AG09309 (cell line): ENCODE measurements at regions not wholly inside any gene's neighbourhood (a gene's known extent, or its start where the extent isn't known, plus 50 kb on each side); places are given as distances from the start of the nearest gene placed in this dataset.

Experiments used
- DNase-seq: peaks from one replicate; pipeline ENCODE4 v3.0.0-alpha.2; 2010; ENCODE audit warnings: low read depth
- H3K4me3 ChIP-seq: 2 replicates; pipeline ENCODE4 v1.5.1; 2011; ENCODE audit warnings: mild to moderate bottlenecking, low read depth, low read length, moderate library complexity; ENCODE audit not compliant: control insufficient read depth
- TF ChIP-seq, protein P1 (sequence below): IDR thresholded peaks from 2 replicates; pipeline ENCODE4 v1.5.1; 2011; ENCODE audit warnings: mild to moderate bottlenecking, low read depth, low read length, inconsistent platforms; ENCODE audit not compliant: insufficient read depth, control insufficient read depth; ENCODE audit errors: missing control alignments

DNA sequence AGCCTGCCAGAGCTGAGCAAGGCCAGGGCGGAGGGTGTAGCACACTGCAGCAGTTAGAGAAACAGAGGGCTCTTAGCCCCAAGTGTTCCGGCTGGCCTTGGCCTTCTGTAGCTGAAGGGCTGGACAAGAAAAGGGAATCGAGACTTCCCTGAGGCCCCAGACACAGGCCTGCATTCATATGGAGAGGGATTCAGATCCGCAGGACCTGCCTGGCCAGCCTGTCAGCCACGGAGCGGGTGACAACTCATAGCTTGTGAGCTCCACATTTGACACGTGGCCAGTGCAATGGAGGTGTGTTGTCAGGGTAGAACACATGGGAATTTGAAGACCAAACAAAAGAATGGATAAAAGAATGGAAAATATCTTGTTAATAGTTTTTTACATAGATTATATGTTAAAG is 182.2 kb upstream of the GSC start:
- TF ChIP-seq, protein P1, sequence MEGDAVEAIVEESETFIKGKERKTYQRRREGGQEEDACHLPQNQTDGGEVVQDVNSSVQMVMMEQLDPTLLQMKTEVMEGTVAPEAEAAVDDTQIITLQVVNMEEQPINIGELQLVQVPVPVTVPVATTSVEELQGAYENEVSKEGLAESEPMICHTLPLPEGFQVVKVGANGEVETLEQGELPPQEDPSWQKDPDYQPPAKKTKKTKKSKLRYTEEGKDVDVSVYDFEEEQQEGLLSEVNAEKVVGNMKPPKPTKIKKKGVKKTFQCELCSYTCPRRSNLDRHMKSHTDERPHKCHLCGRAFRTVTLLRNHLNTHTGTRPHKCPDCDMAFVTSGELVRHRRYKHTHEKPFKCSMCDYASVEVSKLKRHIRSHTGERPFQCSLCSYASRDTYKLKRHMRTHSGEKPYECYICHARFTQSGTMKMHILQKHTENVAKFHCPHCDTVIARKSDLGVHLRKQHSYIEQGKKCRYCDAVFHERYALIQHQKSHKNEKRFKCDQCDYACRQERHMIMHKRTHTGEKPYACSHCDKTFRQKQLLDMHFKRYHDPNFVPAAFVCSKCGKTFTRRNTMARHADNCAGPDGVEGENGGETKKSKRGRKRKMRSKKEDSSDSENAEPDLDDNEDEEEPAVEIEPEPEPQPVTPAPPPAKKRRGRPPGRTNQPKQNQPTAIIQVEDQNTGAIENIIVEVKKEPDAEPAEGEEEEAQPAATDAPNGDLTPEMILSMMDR, result no peak
- no peak for DNase-seq
- no peak overlapping the region for H3K4me3 ChIP-seq

GRCh38 chr14:94946244-94946643 is 176.3 kb upstream of the GSC start:
- TF ChIP-seq, protein P1, result no peak
- H3K4me3 ChIP-seq, result no peak overlapping the region
- no peak for DNase-seq

GRCh38 chr14:94945615-94946014 is 175.7 kb upstream of the GSC start:
- DNase-seq, result no peak
- TF ChIP-seq, protein P1, result no peak
- no peak overlapping the region for H3K4me3 ChIP-seq

DNA sequence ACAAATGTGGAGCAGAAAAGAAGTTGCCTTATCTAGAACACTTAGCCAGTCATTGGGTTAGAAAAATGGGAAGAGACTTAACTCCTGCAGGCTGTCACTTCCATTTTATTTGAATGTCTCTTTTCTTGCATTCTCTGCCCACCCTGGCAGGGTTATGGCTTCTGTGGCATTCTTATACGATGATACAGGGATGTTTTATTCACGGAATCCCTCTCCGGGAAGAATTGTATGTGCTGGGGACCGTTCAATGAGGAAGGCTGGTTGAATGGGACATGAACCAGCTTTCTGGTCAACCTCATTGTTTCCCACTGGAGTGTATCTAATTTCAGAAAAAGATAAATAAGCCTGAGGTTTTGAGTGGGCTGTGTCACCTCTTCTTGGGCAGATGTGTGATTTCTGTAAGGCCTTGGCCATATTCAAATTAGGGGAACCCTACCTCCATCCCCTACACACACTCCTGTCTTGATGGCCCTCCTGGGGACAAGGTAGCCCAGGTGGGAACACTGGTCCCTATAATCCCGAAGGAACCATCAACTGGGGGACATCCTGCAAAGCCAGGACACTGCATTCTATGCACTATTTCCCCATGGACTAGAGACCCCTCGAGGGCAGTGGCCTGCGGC is 174.8 kb upstream of the GSC start:
- no peak overlapping the region for H3K4me3 ChIP-seq
- no peak for DNase-seq
- TF ChIP-seq, protein P1, result no peak

- DNase-seq, result no peak
- TF ChIP-seq, protein P1, result no peak
- no peak overlapping the region for H3K4me3 ChIP-seq
These were observed 172.7 kb upstream of the GSC start for GRCh38 chr14:94942601-94943000.

- no peak overlapping the region for H3K4me3 ChIP-seq
- DNase-seq, result no peak
- TF ChIP-seq, protein P1, result no peak
These were observed 171.4 kb upstream of the GSC start for GRCh38 chr14:94941311-94941710.
